Hematopoietic multipotent progenitor cell treated with erythropoietin and hydrocortisone succinate and interleukin-3 and kit ligand, for 4 days (in vitro differentiated cells): ENCODE measurements at regions not wholly inside any gene's neighbourhood (a gene's known extent, or its start where the extent isn't known, plus 50 kb on each side); places are given as distances from the start of the nearest gene placed in this dataset.

ENCODE experiments used
- DNase-seq: peaks from one replicate; pipeline ENCODE4 v3.0.0-alpha.2; 2015

DNA sequence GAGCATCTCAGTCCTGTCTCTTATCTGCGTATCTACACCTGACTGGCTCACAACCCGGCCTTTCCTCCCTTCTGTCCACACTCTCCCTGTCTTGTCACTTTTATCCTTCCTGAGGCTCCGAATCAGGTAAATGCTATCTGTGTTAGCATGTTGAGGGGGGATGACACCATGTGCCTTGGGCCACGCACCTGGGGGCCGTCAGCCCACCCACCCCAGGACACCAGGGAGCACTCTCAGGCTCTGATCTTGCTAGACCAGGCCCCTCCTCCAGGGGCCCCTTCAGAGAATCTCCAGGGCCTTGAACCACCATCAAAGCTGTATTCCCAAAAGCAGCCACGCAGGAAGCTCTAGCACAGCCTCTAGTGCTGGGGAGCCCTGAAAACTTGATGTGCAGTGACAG, 278.7 kb upstream of the SHH start:
- DNase-seq: no peak

DNA sequence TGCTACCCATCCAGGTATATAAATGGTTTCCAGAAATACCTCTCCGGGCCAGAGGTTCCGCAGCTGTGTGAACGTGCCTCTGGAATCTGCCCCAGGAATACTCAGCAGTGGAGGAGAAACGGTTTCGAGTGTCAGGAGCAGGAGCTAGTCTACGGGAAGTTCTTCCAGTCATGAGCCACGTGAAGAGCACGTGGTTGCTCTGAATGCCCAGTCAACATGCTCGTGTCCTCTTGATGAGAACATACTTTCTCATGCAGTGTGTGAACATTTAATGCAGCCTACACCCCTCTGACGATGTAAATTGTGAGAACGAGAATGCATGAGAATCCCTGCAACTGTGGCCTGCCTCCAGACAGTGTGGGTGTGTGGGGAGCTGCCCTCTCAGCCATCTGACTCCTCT, 277.0 kb upstream of the SHH start:
- DNase-seq: no peak

DNA sequence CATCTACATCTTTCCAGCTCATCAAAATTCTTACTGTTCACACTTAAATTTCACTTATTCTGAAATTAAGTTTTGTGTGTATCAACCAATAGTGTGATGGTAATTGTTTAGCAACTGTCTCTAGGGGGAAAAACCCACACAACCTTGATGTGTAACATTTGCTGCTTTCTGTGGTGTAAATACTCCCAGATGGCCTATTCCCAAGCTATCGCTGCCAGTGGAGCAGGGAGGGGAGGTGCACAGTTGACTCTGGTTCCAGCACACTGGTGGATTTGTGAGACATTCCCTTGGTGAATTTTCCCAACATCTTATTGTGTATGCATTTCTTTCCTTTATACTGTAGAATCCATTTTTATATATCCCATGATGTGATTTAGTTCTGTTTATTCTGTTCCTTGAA, 275.9 kb upstream of the SHH start:
- no peak for DNase-seq

DNA sequence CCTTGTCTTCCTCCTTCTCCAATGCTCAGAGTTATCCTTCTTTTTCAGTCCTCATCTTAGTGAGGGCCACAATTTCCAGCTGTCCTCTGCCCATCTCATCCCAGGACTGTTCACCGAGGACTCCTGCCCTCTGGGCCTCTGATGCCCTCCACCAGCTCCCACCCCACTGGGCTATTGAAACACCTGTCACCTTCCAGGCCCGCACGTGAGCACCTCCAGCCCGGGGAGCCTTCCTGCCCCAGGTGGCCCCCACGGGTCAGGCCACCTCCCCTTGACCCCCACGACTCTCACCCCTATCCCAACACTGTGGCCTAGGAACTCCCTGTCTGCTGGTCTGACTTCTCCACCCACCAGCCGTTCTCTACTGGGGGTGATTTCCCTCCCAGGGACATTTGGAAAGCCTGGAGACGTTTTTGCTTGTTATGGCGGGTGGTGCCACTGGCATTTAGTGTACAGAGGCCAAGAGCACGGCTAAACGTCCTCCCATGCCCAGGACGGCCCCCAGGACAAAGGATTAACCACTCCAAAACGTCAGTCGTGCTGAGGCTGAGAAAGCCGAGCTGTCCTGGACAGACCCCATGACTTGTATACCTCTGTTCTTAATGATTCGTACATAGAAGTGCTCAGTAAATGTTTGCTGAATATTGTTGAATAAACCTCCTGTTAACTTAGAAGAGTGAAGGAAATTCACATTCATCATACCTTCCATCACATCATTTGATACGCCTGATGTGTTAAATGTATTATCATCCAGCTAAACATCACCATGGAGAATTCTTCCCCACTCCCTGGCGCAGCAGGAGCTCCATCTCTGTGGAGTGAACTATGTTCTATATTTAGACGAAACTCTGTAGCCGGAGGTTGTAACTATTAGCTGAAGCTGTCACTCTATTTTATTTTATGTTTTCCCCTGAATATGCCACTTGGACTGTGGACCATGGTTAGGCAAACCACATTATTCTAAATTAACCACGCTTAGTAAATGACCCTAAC, 270.1 kb upstream of the SHH start:
- no peak for DNase-seq

DNA sequence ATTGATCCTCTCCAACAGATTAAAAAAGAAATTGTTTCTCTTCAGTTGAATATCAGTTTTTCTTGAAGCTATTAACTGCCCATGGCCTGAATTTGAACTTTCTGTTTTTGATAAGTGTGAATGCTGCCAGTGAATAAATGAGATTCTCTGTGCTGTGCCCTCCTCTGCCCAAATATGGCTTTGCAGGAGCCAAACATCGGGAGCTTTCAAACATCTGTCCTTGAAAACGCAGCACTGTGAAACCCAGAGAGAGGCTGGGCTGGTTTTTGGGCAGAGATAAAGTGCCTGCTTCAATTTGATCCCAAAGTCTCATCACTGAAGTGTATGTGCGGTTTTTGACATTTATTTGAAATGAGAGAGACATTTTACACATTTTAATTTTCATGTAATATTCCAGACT, 268.3 kb upstream of the SHH start:
- DNase-seq: no peak

DNA sequence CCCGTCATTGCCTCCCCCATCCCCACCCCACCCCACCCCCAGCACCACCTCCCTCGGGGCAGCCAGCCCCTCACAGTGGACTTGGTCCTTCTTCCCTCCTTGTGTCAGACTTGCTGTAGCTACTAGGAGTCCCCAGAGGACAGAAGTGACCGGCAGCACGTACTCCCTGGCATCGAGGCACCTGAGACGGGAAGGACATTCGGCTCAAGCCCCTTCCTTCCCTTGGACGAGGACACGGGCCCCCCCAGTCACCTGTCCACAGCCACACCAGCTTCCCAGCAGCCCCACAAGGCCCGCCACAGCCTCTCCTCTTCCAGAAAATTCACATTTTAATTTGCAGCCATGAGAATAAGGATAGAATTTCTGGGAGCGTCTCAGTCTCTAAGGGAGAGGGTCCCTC, 267.8 kb upstream of the SHH start:
- no peak for DNase-seq

DNA sequence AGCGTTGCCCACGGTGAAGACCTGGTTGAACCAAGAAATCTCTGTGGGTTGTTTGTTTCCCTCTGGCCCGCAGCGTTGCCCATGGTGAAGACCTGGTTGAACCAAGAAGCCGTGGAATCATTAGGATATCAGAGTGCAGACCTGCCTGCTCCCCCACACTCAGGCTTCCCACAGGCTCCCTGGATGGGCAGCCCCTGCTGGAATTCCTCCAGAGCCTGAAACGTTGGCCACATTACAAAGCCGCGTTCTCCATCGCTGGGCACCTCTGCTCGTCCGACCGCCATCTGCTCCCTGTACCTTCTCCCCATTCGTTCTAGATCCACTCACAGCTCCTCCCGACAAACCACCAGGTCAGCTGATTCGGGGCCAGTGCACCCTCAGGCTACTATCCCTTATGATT, 266.9 kb upstream of the SHH start:
- DNase-seq: no peak

DNA sequence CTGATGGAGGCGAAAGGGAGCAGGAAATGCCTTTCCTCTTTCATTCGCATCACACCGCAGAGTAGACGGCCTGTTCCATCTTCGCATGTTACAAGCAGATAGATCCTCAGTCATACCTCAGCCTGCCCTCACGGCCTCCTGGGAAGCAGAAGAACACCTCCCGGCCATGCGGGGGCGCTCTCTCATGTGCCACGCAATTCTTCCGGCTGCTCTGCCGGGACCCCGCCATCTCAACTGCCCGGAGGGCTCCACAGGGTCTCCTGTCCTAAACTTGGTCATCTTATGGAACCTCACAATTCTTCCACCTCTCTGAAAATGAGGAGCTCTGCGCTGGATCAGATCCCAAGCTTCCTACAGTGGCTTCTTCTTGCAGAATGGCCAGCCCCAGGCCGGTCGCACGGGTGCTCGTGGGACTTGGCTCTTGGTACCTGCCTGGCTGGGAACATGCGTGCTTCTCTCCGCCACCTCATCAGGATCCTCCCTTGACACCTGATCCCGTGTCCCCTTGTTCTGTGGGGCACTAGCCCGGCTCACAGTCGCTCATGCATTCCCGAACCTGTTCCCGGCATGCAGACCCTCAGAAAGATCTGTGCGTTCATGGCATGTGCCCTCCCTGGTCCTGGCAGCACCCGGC, 262.8 kb upstream of the SHH start:
- DNase-seq: no peak

DNA sequence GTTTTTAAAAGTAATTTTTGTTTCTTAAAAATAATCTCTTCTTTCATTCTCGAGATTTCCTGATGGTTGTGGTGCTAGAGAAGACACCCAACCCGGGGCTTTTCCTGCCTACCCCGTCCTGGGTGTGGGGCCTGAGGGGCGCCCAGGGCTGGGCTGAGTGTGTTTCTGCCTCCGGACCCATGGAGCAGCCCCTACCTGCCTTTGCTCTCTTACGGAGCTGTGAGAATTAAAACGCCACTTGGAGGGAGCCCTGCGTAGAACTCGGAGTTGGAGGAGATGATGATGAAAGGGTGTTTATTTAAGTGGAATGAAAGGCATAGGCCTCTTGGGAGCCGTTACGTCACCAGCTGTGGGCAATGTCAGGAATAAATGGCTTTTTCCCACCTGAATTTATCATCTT, 261.8 kb upstream of the SHH start:
- DNase-seq: no peak

DNA sequence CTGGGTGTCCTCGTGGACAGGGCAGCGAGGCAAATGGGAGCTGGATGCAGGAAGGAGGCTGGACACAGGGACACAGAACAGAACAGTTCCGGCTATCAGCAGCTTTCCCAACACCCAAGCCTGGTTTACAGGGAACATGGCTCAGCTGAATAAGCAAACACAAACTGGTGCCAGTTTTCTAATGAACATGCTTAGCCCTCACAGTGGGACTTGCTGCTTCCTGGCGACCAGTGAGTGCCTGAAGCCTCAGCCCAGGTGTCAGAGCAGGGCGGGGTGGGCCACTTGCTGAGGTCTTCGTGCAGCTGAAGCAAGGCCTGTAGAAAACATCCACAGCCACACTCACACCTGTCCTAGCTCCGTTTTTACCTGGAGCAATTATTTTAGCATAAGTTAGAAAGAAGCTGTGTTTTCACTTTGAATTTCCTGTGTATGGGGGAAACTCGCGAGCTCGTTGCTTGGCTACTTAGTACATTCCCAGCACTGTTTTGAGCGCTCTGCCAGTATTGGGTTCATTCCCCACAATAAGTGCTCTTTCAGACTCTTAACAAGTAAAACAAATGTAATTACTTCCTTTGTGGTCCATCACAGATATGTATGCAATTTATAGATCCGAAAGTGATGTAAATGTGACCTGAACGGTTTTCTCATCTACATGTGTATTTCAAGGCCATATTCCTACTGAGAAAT, 261.2 kb upstream of the SHH start:
- DNase-seq: no peak

DNA sequence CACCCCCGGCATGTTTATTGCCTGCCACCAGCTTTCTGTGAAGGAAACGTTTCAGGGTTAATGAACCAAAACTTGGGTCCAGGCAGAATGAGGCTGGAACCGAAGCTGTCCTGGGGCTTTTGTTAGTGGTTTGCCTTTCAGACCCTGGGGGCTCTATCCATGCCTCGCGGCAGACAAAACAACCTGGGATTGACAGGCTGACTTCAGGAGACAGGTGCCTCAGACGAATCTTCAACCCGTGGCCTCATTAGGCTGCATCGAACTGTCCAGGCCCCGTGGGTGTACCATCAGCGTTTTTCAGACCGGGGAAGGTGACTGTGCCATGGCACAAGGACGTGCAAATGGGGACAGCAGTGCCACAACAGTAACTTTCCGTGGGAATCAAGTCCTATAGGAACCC, 259.3 kb upstream of the SHH start:
- no peak for DNase-seq

DNA sequence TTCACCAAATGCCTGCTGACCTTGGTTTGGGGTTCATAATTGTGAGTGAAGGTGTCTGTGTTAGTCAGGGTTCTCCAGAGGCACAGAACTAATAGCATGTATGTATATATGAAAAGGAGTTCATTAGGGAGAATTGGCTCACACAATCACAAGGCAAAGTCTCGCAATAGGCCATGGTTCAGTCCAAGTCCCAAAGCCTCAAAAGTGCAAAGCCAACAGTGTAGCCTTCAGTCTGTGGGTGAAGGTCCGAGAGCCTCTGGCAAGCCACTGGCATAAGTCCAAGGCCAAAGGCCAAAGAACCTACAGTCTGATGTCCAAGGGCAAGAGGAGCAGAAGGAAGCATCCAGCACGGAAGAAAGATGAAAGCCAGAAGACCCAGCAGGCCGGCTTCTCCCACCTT, 257.6 kb upstream of the SHH start:
- no peak for DNase-seq

DNA sequence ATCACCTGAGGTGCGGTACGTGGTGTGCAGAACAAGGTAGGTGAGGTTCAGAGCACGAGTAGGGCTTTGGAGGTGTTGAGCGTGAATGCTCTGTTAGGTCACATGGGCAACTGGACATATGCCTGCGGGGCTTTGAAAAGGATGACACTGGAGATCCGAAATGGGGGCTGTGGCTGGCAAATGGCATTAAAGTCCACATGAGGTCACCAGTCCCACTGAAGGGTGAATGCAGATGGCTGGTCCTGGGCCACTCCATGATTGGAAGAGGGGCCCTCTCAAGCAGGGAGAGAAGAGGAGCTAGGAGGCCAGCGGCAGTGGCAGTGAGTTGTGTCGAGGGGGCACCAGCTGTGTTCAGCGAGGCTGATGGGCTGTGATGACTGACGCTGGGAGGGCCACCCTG, 254.9 kb upstream of the SHH start:
- DNase-seq: no peak

DNA sequence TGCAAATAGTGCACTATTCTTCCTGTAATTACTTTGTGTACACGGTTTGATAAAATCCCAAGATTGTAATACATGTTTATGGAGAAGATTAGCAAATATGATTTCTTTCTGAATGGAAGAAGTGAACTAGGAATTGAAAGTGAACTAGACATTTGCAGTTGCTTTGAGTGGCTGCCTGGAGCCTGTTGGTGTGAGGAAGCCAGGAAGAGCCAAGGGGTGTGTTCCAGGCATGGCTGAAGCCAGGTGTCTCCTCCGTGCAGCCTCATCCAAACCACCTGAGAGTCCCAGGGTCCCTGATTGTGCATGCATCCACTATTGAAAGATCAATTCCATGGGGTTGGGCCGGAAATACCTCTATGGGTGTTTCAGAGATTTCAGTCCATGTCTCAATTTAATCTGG, 253.1 kb upstream of the SHH start:
- DNase-seq: no peak

DNA sequence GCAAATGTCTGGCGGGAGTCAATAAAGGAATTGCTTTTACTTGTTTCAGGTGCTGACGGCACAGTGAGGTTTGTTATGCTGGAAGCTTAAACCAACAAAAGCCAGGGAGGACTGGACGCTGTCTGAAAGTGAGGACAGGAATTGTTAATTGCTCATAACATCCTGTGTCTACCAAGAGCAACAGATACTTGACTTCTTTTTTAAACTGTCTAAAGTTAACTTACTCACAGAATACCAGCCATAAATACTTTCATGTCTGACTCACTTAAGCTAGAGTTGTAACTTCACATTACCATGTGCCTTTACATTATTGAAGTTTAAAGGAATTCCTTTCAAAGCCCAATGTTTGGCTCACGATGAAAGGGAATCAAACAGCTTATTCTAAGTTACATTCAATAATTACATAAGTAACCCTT, 252.7 kb upstream of the SHH start:
- no peak for DNase-seq

DNA sequence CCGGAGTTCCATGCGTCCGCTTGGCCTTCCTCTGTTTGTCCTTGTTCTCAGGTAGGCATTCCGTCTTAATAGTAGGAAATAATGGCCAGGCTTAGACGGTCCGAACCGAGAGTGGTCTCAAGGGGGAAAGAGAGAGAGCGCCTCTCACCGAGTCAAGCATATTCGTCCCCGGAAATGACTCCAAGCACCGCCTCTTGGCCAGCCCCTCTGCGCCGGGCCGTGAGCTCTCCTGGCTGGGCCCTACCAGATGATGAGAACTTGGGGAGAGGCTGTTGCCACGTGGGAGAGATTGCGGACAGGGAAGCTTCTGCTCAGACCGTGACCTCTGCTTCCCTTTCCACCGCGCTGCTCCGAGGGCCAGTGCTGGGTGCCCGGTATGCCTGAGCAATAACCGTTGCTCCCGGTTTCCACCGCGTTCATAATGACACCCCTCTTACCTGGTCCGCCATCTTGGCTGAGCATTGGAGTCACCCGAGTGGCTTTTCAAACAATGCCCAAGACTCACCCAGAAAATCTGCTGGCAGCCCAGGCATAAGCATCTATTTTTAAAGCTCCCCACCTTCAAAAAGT, 251.1 kb upstream of the SHH start:
- no peak for DNase-seq

DNA sequence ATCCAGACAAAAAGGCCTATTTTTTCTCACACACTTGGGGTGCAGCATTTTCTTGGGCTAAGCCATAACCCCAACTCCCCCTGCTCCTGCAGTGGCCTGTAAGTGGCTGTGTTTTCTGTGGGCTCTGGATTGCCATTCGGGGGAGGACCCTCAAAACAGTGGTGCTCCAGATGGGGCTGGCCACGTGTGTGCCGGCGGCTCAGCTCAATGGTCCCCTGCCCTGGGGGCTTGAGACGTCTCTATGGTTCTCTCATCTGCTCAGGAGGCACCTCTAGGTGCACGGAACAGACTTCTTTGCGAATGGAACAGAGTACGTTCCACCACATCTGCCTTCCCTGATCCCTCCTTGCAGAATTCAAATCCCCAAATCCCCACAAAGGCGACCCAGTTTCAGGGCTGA, 250.0 kb upstream of the SHH start:
- no peak for DNase-seq

DNA sequence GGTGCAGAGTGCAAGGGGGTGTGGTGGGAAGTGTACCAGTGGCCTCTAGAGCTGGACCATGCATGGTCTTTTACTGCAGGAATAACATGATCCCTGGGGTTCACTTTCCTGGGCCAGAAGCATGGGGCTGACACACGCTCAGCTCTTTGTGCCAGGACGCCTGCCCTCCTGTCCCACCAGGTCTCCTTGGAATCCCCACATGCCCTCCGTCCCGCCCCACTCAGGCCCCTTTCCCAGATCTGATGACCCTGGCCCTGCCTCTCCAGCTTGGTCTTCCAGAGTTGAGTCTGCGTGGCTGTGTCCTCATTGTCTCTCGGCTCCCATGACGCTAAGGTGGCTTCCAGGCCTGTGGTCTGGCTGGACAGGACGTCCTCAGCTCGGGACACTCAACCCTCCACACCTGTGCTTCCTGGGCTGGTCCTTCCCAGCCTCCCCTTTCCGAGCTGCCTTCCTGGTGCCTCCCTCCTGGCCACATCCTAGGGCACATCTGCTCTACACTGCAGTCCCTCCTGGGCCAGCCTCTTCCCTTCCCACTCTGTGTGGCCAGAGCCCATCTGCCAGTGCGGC, 249.5 kb upstream of the SHH start:
- no peak for DNase-seq

DNA sequence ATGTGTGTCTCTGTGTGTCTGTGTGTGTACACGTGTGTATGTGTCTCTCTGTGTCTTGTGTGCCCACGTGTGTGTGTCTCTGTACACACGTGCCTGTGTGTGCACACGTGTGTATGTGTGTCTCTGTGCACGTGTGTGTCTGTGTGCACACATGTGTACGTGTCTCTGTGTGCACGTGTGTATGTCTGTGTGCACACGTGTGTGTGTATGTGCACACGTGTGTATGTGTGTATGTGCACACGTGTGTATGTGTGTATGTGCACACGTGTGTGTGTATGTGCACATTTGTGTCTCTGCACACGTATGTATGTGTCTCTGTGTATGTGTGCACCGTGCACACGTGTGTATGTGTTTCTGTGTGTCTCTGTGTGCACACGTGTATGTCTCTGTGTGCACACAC, 248.7 kb upstream of the SHH start:
- DNase-seq: no peak

DNA sequence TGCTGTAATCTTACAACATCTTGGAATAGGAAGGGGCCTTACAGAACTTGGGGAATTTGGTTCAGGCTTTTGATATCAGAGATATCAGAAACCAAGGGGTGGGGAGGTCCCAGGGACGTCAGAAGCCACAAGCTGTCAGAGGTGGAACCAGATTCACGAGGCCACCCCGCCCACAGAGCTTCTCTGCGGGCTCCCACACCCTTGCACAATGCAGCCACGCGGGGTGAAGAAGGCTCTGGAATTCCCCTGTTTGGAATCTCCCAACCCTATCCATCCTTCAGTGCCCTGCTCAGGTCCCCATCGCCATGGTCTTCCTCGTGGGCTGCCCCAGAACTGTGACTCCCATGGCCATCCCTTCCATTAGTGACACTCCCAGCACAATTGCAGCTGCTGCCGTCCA, 247.1 kb upstream of the SHH start:
- no peak for DNase-seq

DNA sequence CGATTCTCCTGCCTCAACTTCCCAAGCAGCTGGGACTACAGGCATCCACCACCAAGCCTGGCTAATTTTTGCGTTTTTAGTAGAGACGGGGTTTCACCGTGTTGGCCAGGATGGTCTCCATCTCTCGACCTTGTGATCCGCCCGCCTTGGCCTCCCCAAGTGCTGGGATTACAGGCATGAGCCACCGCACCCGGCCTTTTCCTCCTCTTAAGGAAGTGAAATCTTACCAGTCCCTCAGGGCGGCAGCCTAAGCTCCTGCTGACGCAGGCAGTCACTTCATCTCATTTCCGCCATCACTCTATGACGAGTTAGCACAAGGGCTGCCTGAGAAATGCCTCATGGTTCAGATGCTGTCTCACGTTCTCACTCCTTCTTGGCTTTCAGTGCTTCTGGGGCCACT, 246.0 kb upstream of the SHH start:
- DNase-seq: no peak

DNA sequence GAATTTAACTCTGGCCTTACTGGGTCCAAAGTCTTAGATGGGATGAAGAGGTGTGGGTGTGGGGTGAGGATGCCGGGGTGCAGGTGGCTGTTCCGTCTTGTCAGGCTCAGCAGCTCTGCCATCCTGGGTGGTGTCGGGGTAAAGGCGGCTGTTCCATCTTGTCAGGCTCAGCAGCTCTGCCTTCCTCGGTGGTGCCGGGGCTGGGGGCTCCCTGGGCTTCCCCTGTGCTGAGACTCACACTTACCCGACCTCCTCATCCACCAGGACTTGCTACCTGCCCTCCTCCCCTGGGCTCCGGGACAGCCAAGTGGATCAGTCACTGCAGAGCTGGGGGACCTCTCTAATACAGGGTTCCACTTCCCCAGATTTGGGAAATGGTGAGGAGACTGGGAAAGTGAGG, 244.3 kb upstream of the SHH start:
- DNase-seq: no peak

DNA sequence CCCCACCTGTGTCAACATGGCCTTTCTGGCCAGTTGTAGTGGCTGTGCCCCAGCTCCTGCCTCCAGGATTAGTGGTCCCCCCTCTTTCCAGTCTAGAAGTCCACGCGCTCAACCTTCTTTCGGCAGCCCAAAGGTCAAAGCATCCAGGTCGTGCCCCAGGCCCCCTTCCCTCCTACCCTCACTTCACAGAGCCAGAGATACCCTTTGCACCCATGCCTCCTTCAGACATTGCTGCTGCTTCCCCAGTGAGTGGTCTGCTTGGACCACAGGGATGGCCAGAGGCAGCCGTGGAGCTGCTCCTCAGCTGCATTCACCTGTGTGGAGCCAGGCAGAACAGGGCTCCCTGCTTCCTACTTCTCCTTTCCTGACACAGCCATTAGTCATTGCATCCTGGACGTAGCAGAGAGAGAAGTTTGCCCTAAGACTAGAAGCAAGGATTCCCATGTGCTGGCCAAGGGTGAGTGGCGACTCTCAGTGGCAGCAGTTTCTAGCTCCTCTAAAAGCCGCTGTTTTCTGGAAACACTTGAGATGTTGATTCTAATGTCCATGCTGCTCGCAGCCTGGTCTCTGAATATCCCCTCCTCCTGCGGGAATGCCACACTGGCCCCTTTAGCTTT, 243.1 kb upstream of the SHH start:
- no peak for DNase-seq
